GM23338 (cell line): ENCODE measurements at regions not wholly inside any gene's neighbourhood (a gene's known extent, or its start where the extent isn't known, plus 50 kb on each side); places are given as distances from the start of the nearest gene placed in this dataset.

Source experiments
- ATAC-seq: fragments of 200-7000 bp; cut with Tn5 transposase; 3 replicates; pipeline ENCODE4 v1.9.1; 2020
- DNase-seq: peaks from one replicate; pipeline ENCODE4 v3.0.0-alpha.2; 2015; ENCODE audit warnings: low spot score
- H2AFZ ChIP-seq: fragments of 200-600 bp; sonication (generic); 2 replicates; pipeline ENCODE4 v1.8.0; 2016; ENCODE audit warnings: antibody characterized with exemption, mild to moderate bottlenecking, moderate library complexity
- H3F3A ChIP-seq: fragments of 200-600 bp; sonication (generic); replicated peaks from 2 replicates; pipeline ENCODE4 v1.8.0; 2017; ENCODE audit warnings: antibody characterized with exemption, mixed run types, low read depth
- H3K27ac ChIP-seq: fragments of 200-600 bp; sonication (generic); 2 replicates; pipeline ENCODE4 v1.6.1; 2016; ENCODE audit warnings: low read depth
- H3K27me3 ChIP-seq: fragments of 200-600 bp; sonication (generic); 2 replicates; pipeline ENCODE4 v1.8.0; 2016; ENCODE audit warnings: mild to moderate bottlenecking, mixed run types, moderate library complexity; ENCODE audit not compliant: insufficient read depth
- H3K36me3 ChIP-seq: fragments of 200-600 bp; sonication (generic); 2 replicates; pipeline ENCODE4 v1.8.0; 2016; ENCODE audit warnings: mild to moderate bottlenecking; ENCODE audit not compliant: insufficient read depth
- H3K4me1 ChIP-seq: fragments of 200-600 bp; sonication (generic); 2 replicates; pipeline ENCODE4 v1.8.0; 2016; ENCODE audit warnings: mild to moderate bottlenecking, moderate library complexity; ENCODE audit not compliant: insufficient read depth
- H3K4me2 ChIP-seq: fragments of 200-600 bp; sonication (generic); 2 replicates; pipeline ENCODE4 v1.7.1; 2017; ENCODE audit warnings: mixed run types
- H3K4me3 ChIP-seq: fragments of 200-600 bp; sonication (generic); 2 replicates; pipeline ENCODE4 v1.6.1; 2016; ENCODE audit warnings: mixed run types
- H3K79me2 ChIP-seq: fragments of 200-600 bp; sonication (generic); replicated peaks from 2 replicates; pipeline ENCODE4 v1.8.0; 2017; ENCODE audit warnings: mild to moderate bottlenecking; ENCODE audit not compliant: insufficient read depth
- H3K9me2 ChIP-seq: fragments of 200-600 bp; sonication (generic); 2 replicates; pipeline ENCODE4 v1.8.0; 2017; ENCODE audit not compliant: insufficient read depth
- H4K20me1 ChIP-seq: fragments of 200-600 bp; sonication (generic); replicated peaks from 2 replicates; pipeline ENCODE4 v1.8.0; 2017; ENCODE audit warnings: mild to moderate bottlenecking; ENCODE audit not compliant: insufficient read depth
- H3K27ac Mint-ChIP-seq: 2 replicates; pipeline ENCODE4 v1.8.0; 2020; ENCODE audit warnings: inconsistent platforms, mild to moderate bottlenecking, moderate library complexity, mixed read lengths
- H3K27me3 Mint-ChIP-seq: 3 replicates; pipeline ENCODE4 v1.8.0; 2022; ENCODE audit warnings: low read depth, mild to moderate bottlenecking, moderate library complexity, mixed read lengths, inconsistent platforms; ENCODE audit not compliant: insufficient read depth, poor library complexity
- H3K36me3 Mint-ChIP-seq: 3 replicates; pipeline ENCODE4 v1.8.0; 2021; ENCODE audit warnings: low read depth, mild to moderate bottlenecking, inconsistent platforms, moderate library complexity, mixed read lengths
- H3K4me1 Mint-ChIP-seq: 3 replicates; pipeline ENCODE4 v1.8.0; 2020; ENCODE audit warnings: mild to moderate bottlenecking, inconsistent platforms, mixed read lengths
- H3K4me3 Mint-ChIP-seq: 3 replicates; pipeline ENCODE4 v1.8.0; 2021; ENCODE audit warnings: moderate library complexity, mild to moderate bottlenecking, inconsistent platforms, mixed read lengths
- H3K9me3 Mint-ChIP-seq: 3 replicates; pipeline ENCODE4 v1.8.0; 2020; ENCODE audit warnings: moderate library complexity, mild to moderate bottlenecking, inconsistent platforms, mixed read lengths
- EZH2phosphoT487 ChIP-seq: fragments of 200-600 bp; sonication (generic); IDR thresholded peaks from one replicate; pipeline ENCODE4 v1.8.1; 2018; ENCODE audit warnings: antibody characterized with exemption; ENCODE audit not compliant: unreplicated experiment
- JUNB ChIP-seq: IDR thresholded peaks from one replicate; pipeline ENCODE4 v1.6.1; 2016; ENCODE audit warnings: antibody characterized with exemption; ENCODE audit not compliant: unreplicated experiment
- NANOG ChIP-seq: IDR thresholded peaks from 2 replicates; pipeline ENCODE4 v1.6.1; 2016; ENCODE audit warnings: antibody characterized with exemption, borderline replicate concordance
- POLR2AphosphoS5 ChIP-seq: IDR thresholded peaks from 2 replicates; pipeline ENCODE4 v1.6.1; 2016; ENCODE audit warnings: antibody characterized with exemption, low read depth
- ZNF114 ChIP-seq: fragments of 250-450 bp; sonication (Bioruptor Pico); IDR thresholded peaks from 2 replicates; pipeline ENCODE4 v1.5.0; 2020; ENCODE audit warnings: mild to moderate bottlenecking, moderate library complexity
- ZNF331 ChIP-seq: fragments of 250-450 bp; sonication (Bioruptor Pico); IDR thresholded peaks from 2 replicates; pipeline ENCODE4 v1.5.0; 2020; ENCODE audit warnings: low read depth, mild to moderate bottlenecking, moderate library complexity
- TF ChIP-seq, protein P1 (sequence below): fragments of 250-450 bp; sonication (Bioruptor Pico); IDR thresholded peaks from 2 replicates; pipeline ENCODE4 v1.5.0; 2020; ENCODE audit warnings: mild to moderate bottlenecking, moderate library complexity
- TF ChIP-seq, protein P2 (sequence below), 2 experiments: fragments of 200-600 bp in 1 of 2; sonication (generic) in 1 of 2; conservative IDR thresholded peaks; 2 replicates each; pipeline versions ENCODE4 v1.5.1 to v1.6.1; 2016 to 2017; ENCODE audit warnings: antibody characterized with exemption in 2 of 2, low read depth in 2 of 2, mild to moderate bottlenecking in 2 of 2, moderate library complexity in 1 of 2
- TF ChIP-seq, protein P3 (sequence below): IDR thresholded peaks from one replicate; pipeline ENCODE4 v1.6.1; 2018; ENCODE audit warnings: antibody characterized with exemption; ENCODE audit not compliant: unreplicated experiment

DNA sequence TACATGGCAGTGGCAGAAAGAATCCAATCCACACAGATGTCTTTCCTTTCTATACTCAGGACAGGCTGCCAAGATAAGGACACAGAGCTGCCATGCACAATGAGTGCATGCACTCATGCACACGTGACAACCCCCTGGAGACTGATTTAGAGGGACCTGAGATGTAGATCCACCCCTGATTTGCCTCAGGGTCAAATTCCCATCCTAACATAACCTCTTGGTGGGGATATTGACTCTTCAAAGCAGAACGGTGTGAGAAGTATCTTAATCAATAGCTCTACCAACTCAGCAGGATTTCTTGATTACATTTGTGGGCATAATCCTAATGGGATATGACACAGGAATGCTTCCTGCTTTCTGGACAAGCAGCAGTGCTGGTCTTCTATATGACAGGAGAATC, 125.2 kb upstream of the DSCAM start (continued):
- TF ChIP-seq, protein P1, sequence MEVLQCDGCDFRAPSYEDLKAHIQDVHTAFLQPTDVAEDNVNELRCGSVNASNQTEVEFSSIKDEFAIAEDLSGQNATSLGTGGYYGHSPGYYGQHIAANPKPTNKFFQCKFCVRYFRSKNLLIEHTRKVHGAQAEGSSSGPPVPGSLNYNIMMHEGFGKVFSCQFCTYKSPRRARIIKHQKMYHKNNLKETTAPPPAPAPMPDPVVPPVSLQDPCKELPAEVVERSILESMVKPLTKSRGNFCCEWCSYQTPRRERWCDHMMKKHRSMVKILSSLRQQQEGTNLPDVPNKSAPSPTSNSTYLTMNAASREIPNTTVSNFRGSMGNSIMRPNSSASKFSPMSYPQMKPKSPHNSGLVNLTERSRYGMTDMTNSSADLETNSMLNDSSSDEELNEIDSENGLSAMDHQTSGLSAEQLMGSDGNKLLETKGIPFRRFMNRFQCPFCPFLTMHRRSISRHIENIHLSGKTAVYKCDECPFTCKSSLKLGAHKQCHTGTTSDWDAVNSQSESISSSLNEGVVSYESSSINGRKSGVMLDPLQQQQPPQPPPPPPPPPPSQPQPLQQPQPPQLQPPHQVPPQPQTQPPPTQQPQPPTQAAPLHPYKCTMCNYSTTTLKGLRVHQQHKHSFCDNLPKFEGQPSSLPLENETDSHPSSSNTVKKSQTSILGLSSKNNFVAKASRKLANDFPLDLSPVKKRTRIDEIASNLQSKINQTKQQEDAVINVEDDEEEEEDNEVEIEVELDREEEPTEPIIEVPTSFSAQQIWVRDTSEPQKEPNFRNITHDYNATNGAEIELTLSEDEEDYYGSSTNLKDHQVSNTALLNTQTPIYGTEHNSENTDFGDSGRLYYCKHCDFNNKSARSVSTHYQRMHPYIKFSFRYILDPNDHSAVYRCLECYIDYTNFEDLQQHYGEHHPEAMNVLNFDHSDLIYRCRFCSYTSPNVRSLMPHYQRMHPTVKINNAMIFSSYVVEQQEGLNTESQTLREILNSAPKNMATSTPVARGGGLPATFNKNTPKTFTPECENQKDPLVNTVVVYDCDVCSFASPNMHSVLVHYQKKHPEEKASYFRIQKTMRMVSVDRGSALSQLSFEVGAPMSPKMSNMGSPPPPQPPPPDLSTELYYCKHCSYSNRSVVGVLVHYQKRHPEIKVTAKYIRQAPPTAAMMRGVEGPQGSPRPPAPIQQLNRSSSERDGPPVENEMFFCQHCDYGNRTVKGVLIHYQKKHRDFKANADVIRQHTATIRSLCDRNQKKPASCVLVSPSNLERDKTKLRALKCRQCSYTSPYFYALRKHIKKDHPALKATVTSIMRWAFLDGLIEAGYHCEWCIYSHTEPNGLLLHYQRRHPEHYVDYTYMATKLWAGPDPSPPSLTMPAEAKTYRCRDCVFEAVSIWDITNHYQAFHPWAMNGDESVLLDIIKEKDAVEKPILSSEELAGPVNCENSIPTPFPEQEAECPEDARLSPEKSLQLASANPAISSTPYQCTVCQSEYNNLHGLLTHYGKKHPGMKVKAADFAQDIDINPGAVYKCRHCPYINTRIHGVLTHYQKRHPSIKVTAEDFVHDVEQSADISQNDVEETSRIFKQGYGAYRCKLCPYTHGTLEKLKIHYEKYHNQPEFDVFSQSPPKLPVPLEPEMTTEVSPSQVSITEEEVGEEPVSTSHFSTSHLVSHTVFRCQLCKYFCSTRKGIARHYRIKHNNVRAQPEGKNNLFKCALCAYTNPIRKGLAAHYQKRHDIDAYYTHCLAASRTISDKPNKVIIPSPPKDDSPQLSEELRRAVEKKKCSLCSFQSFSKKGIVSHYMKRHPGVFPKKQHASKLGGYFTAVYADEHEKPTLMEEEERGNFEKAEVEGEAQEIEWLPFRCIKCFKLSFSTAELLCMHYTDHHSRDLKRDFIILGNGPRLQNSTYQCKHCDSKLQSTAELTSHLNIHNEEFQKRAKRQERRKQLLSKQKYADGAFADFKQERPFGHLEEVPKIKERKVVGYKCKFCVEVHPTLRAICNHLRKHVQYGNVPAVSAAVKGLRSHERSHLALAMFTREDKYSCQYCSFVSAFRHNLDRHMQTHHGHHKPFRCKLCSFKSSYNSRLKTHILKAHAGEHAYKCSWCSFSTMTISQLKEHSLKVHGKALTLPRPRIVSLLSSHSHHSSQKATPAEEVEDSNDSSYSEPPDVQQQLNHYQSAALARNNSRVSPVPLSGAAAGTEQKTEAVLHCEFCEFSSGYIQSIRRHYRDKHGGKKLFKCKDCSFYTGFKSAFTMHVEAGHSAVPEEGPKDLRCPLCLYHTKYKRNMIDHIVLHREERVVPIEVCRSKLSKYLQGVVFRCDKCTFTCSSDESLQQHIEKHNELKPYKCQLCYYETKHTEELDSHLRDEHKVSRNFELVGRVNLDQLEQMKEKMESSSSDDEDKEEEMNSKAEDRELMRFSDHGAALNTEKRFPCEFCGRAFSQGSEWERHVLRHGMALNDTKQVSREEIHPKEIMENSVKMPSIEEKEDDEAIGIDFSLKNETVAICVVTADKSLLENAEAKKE (CRISPR knock-in tag) = no peak
- no peak for TF ChIP-seq JUNB

DNA sequence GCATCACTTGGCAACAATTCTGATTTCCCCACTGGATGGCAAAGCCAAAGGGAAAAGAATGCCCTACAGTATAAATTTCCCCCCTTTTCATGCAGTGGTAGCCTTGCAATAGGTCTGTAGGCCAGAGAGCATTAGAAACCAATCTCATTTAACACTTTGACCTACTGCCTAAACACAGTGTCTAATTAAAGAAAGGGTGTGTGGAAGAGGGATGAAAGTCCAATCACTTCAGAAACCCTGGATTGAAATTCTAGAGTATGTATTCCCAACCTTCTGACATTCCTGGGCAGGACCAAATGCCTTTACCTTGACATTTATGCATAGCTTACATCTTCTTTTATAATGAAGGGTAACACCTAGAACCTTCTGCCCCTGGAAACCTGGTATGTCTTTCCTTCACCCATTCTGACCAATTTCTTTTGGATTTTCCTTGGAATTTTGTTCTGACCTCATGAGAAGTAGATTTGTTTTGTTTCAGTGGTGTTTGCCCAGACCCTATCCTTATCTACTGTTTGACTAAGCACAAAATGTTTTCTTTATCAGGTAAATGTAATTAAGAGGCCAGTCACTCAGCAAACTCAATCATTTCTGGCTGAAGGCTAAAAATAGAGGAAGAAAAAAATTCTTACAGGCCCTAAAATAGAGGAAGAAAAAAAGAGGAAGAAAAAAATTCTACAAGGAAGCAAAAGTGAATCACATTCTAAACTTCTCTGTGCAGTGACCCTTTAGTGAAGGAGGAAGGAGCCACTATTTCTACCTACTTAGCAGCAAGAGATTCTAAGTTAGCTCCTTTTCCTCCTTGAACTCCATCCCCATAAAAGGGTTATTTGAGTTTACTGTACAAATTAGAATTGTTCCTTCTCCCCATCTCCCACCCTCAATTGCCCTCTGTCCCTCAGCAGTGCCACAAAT, 129.5 kb upstream of the DSCAM start:
- ATAC-seq (no peak), DNase-seq (no peak)
- TF ChIP-seq NANOG (no peak), ZNF331 (CRISPR knock-in tag) (no peak), EZH2phosphoT487 (no peak), POLR2AphosphoS5 (no peak), ZNF114 (CRISPR knock-in tag) (no peak)
- TF ChIP-seq, protein P2, sequence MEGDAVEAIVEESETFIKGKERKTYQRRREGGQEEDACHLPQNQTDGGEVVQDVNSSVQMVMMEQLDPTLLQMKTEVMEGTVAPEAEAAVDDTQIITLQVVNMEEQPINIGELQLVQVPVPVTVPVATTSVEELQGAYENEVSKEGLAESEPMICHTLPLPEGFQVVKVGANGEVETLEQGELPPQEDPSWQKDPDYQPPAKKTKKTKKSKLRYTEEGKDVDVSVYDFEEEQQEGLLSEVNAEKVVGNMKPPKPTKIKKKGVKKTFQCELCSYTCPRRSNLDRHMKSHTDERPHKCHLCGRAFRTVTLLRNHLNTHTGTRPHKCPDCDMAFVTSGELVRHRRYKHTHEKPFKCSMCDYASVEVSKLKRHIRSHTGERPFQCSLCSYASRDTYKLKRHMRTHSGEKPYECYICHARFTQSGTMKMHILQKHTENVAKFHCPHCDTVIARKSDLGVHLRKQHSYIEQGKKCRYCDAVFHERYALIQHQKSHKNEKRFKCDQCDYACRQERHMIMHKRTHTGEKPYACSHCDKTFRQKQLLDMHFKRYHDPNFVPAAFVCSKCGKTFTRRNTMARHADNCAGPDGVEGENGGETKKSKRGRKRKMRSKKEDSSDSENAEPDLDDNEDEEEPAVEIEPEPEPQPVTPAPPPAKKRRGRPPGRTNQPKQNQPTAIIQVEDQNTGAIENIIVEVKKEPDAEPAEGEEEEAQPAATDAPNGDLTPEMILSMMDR (conservative IDR thresholded peaks at IDR 0.05; ENCODE audit: low read depth in 2 of 2) = no peak
- TF ChIP-seq, protein P3, sequence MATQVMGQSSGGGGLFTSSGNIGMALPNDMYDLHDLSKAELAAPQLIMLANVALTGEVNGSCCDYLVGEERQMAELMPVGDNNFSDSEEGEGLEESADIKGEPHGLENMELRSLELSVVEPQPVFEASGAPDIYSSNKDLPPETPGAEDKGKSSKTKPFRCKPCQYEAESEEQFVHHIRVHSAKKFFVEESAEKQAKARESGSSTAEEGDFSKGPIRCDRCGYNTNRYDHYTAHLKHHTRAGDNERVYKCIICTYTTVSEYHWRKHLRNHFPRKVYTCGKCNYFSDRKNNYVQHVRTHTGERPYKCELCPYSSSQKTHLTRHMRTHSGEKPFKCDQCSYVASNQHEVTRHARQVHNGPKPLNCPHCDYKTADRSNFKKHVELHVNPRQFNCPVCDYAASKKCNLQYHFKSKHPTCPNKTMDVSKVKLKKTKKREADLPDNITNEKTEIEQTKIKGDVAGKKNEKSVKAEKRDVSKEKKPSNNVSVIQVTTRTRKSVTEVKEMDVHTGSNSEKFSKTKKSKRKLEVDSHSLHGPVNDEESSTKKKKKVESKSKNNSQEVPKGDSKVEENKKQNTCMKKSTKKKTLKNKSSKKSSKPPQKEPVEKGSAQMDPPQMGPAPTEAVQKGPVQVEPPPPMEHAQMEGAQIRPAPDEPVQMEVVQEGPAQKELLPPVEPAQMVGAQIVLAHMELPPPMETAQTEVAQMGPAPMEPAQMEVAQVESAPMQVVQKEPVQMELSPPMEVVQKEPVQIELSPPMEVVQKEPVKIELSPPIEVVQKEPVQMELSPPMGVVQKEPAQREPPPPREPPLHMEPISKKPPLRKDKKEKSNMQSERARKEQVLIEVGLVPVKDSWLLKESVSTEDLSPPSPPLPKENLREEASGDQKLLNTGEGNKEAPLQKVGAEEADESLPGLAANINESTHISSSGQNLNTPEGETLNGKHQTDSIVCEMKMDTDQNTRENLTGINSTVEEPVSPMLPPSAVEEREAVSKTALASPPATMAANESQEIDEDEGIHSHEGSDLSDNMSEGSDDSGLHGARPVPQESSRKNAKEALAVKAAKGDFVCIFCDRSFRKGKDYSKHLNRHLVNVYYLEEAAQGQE = no peak
- no peak overlapping the region for H2AFZ ChIP-seq
- H3K9me2 ChIP-seq = no peaks in the 10 kb centered on the region
- H3K79me2 ChIP-seq = no peaks in the 10 kb centered on the region
- no peaks in the 10 kb centered on the region for H3F3A ChIP-seq
- no peaks in the 10 kb centered on the region for H3K27me3 ChIP-seq
- Mint-ChIP-seq H3K4me1 (no peaks in the 10 kb centered on the region), H3K9me3 (peaks cover 92% of the 10 kb centered on the region), H3K36me3 (peaks cover 11% of the 10 kb centered on the region; the same call in 2 of the 3 replicates), H3K27ac (no peak overlapping the region), H3K27me3 (peaks cover 2% of the 10 kb centered on the region), H3K4me3 (no peak overlapping the region)
- no peak overlapping the region for H3K4me3 ChIP-seq
- H3K4me1 ChIP-seq = no peaks in the 10 kb centered on the region
- 0 out of 2 replicates have a peak, but pooled peaks cover 5% of the 10 kb centered on the region for H3K36me3 ChIP-seq
- H3K4me2 ChIP-seq = no peak overlapping the region
- H3K27ac ChIP-seq = no peak overlapping the region
- H4K20me1 ChIP-seq = no peaks in the 10 kb centered on the region
